AG08395 (cell line): ENCODE measurements at regions not wholly inside any gene's neighbourhood (a gene's known extent, or its start where the extent isn't known, plus 50 kb on each side); places are given as distances from the start of the nearest gene placed in this dataset.

ENCODE experiments used
- DNase-seq: peaks from one replicate; pipeline ENCODE4 v3.0.0; 2012; ENCODE audit warnings: mixed read lengths, low spot score

- DNase-seq, result peak; percentile 54
These were observed 209.4 kb upstream of the LRFN2 start for GRCh38 chr6:40796260-40797221.

GRCh38 chr6:40794586-40794985 is 207.4 kb upstream of the LRFN2 start:
- no peak for DNase-seq

- no peak for DNase-seq
These were observed 205.0 kb upstream of the LRFN2 start for GRCh38 chr6:40792183-40792582.

- peak; percentile 46 for DNase-seq
These were observed 203.8 kb upstream of the LRFN2 start for GRCh38 chr6:40791004-40791403.

GRCh38 chr6:40788661-40789655 is 201.8 kb upstream of the LRFN2 start:
- DNase-seq, result peak; percentile 67

GRCh38 chr6:40782355-40782754 is 195.2 kb upstream of the LRFN2 start:
- DNase-seq, result no peak

- DNase-seq, result no peak
These were observed 193.5 kb upstream of the LRFN2 start for GRCh38 chr6:40780637-40781036.

GRCh38 chr6:40779409-40779808 is 192.2 kb upstream of the LRFN2 start:
- DNase-seq, result peak; percentile 97

GRCh38 chr6:40778918-40779317 is 191.8 kb upstream of the LRFN2 start:
- no peak for DNase-seq

GRCh38 chr6:40778196-40778595 is 191.0 kb upstream of the LRFN2 start:
- DNase-seq, result peak; percentile 48

GRCh38 chr6:40774932-40775331 is 187.8 kb upstream of the LRFN2 start:
- no peak for DNase-seq

GRCh38 chr6:40770794-40771193 is 183.6 kb upstream of the LRFN2 start:
- DNase-seq, result no peak

- no peak for DNase-seq
These were observed 177.6 kb upstream of the LRFN2 start for GRCh38 chr6:40764726-40765125.

GRCh38 chr6:40762981-40763380 is 175.8 kb upstream of the LRFN2 start:
- DNase-seq, result no peak

GRCh38 chr6:40760887-40761286 is 173.7 kb upstream of the LRFN2 start:
- DNase-seq, result no peak

GRCh38 chr6:40759838-40760237 is 172.7 kb upstream of the LRFN2 start:
- no peak for DNase-seq

GRCh38 chr6:40759264-40759663 is 172.1 kb upstream of the LRFN2 start:
- DNase-seq, result no peak

GRCh38 chr6:40755749-40756452 is 168.7 kb upstream of the LRFN2 start:
- DNase-seq, result peak; percentile 58

- peak; percentile 81 for DNase-seq
These were observed 168.0 kb upstream of the LRFN2 start for GRCh38 chr6:40755046-40755681.

- DNase-seq, result no peak
These were observed 167.4 kb upstream of the LRFN2 start for GRCh38 chr6:40754461-40755045.
